ENCODE measurements at regions not wholly inside any gene's neighbourhood (a gene's known extent, or its start where the extent isn't known, plus 50 kb on each side); places are given as distances from the start of the nearest gene placed in this dataset.

- no peaks in the 10 kb centered on the region for H3K36me3 Mint-ChIP-seq (ENCODE audit: low read depth)
- TF ChIP-seq CTCF (IDR thresholded peaks at IDR 0.05) = no peak
- no peaks in the 10 kb centered on the region for H3K4me1 Mint-ChIP-seq (ENCODE audit: low read depth)
- H3K4me3 Mint-ChIP-seq = no peak overlapping the region
- H3K9me3 Mint-ChIP-seq = no peaks in the 10 kb centered on the region; the same call in 1 of the 2 replicates
- DNase-seq = no peak
- H3K27ac Mint-ChIP-seq = no peak overlapping the region
- H3K27me3 Mint-ChIP-seq (ENCODE audit: insufficient read depth) = peaks cover 12% of the 10 kb centered on the region
Observed at GRCh38 chr13:94780421-94780820, 68.1 kb upstream of the SOX21 start.

- H3K4me1 Mint-ChIP-seq (ENCODE audit: low read depth) = no peaks in the 10 kb centered on the region
- no peak for TF ChIP-seq CTCF (IDR thresholded peaks at IDR 0.05)
- H3K36me3 Mint-ChIP-seq (ENCODE audit: low read depth) = no peaks in the 10 kb centered on the region
- no peak for DNase-seq
- no peak overlapping the region for H3K27ac Mint-ChIP-seq
- peaks cover 16% of the 10 kb centered on the region for H3K27me3 Mint-ChIP-seq (ENCODE audit: insufficient read depth)
- no peak overlapping the region for H3K4me3 Mint-ChIP-seq
- no peaks in the 10 kb centered on the region; the same call in 1 of the 2 replicates for H3K9me3 Mint-ChIP-seq
Observed at GRCh38 chr13:94778986-94779385, 66.6 kb upstream of the SOX21 start.

DNA sequence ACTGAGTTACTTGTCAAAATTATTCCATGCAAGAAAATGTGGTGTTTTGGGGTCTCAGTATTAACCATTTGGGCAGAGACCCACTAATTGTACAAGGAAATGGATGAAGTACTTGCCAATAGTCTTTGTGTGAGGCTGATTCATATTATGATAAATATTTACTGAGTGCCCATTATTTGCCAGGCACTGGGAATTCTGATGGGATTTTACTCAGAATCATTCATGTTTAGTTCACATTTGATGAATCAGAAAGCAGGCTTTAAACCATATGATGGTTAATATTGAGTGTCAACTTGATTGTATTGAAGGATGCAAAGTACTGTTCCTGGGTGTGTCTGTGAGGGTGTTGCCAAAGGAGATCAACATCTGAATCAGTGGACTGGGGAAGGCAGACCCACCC lies 66.2 kb upstream of the SOX21 start:
- DNase-seq = no peak
- Mint-ChIP-seq H3K27me3 (ENCODE audit: insufficient read depth) (peaks cover 16% of the 10 kb centered on the region), H3K27ac (no peak overlapping the region), H3K36me3 (ENCODE audit: low read depth) (no peaks in the 10 kb centered on the region), H3K4me1 (ENCODE audit: low read depth) (no peaks in the 10 kb centered on the region), H3K4me3 (no peak overlapping the region), H3K9me3 (no peaks in the 10 kb centered on the region; the same call in 1 of the 2 replicates)
- TF ChIP-seq CTCF (IDR thresholded peaks at IDR 0.05) = no peak

- Mint-ChIP-seq H3K36me3 (ENCODE audit: low read depth) (no peaks in the 10 kb centered on the region), H3K4me3 (no peak overlapping the region), H3K9me3 (no peaks in the 10 kb centered on the region), H3K27ac (no peak overlapping the region), H3K27me3 (ENCODE audit: insufficient read depth) (peaks cover 16% of the 10 kb centered on the region), H3K4me1 (ENCODE audit: low read depth) (no peaks in the 10 kb centered on the region)
- DNase-seq = no peak
- no peak for TF ChIP-seq CTCF (IDR thresholded peaks at IDR 0.05)
Observed at GRCh38 chr13:94776956-94777355, 64.6 kb upstream of the SOX21 start.

- Mint-ChIP-seq H3K4me1 (ENCODE audit: low read depth) (no peaks in the 10 kb centered on the region), H3K27ac (no peak overlapping the region), H3K27me3 (ENCODE audit: insufficient read depth) (peaks cover 19% of the 10 kb centered on the region), H3K36me3 (ENCODE audit: low read depth) (no peaks in the 10 kb centered on the region), H3K4me3 (no peak overlapping the region), H3K9me3 (no peaks in the 10 kb centered on the region)
- DNase-seq = no peak
- no peak for TF ChIP-seq CTCF (IDR thresholded peaks at IDR 0.05)
Observed at GRCh38 chr13:94776300-94776699, 64.0 kb upstream of the SOX21 start.

DNA sequence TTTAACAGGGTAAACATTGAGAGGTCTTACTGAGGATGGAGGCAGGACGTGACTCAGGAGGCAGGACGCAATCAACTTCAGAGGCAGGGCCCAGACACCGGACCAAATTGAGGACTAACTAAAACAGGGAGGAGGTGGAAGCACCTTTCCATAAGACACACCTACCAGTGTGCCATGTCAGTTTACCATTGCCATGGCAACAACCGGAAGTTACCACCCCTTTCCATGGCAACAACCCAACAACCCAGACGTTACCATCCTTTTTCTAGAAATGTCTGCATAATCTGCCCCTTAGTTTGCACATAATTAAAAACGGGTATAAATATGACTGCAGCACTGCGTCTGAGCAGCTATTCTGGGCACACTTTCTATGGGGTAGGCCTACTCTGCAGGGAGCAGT lies 53.5 kb upstream of the SOX21 start:
- Mint-ChIP-seq H3K4me3 (no peak overlapping the region), H3K27ac (no peak overlapping the region), H3K4me1 (ENCODE audit: low read depth) (no peaks in the 10 kb centered on the region), H3K36me3 (ENCODE audit: low read depth) (no peaks in the 10 kb centered on the region), H3K9me3 (no peaks in the 10 kb centered on the region), H3K27me3 (ENCODE audit: insufficient read depth) (peaks cover 2% of the 10 kb centered on the region)
- no peak for DNase-seq
- no peak for TF ChIP-seq CTCF (IDR thresholded peaks at IDR 0.05)

All from HFFc6 (cell line).